ENCODE measurements at regions not wholly inside any gene's neighbourhood (a gene's known extent, or its start where the extent isn't known, plus 50 kb on each side); places are given as distances from the start of the nearest gene placed in this dataset.

DNA sequence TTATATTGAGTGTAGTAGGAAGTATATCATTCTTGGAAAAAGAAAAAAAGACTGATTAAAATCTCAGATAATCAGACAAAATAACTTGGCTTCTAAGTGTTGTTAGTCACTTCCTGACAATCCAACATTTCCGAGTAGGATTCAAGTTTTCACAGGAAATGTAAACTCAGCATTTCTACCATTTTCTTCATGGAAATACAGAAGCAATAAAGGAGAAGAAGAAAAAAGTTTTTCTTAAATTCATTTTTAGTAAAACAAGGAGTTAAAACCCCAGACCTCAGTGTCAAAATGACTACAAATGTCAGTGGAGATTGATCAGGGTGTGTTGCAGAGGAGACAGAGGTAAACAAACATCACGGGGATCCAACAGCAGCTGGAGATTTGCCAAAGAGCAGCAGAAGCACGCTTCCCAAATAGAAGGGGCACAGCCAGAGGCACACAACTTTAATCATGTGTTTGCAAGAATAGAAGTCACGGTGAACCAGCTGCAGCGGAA is 129.3 kb upstream of the FAM9B start:
- Histone ChIP-seq H4K20me1 (replicated peaks; ENCODE audit: insufficient read depth) (no peaks in the 10 kb centered on the region), H3K9me2 (ENCODE audit: insufficient read depth) (no peaks in the 10 kb centered on the region), H2AFZ (no peak overlapping the region), H3K79me2 (replicated peaks; ENCODE audit: insufficient read depth) (no peaks in the 10 kb centered on the region), H3K4me2 (no peak overlapping the region), H3K4me1 (ENCODE audit: insufficient read depth) (0 out of 2 replicates have a peak, but pooled peaks cover 3% of the 10 kb centered on the region), H3F3A (replicated peaks; ENCODE audit: low read depth) (no peaks in the 10 kb centered on the region), H3K27ac (ENCODE audit: low read depth) (no peak overlapping the region), H3K27me3 (ENCODE audit: insufficient read depth) (no peaks in the 10 kb centered on the region), H3K4me3 (no peak overlapping the region), H3K36me3 (ENCODE audit: insufficient read depth) (no peaks in the 10 kb centered on the region)
- no peak for DNase-seq (ENCODE audit: low spot score)
- peaks cover 4% of the 10 kb centered on the region; the same call in 2 of the 3 replicates for H3K36me3 Mint-ChIP-seq (ENCODE audit: low read depth)
- H3K27ac Mint-ChIP-seq = no peak overlapping the region
- H3K4me3 Mint-ChIP-seq = no peak overlapping the region
- no peak for ATAC-seq
- H3K9me3 Mint-ChIP-seq = peaks cover 14% of the 10 kb centered on the region; the same call in 2 of the 3 replicates
- H3K4me1 Mint-ChIP-seq = peaks cover 9% of the 10 kb centered on the region; the same call in 2 of the 3 replicates
- TF ChIP-seq NANOG (IDR thresholded peaks at IDR 0.05; ENCODE audit: borderline replicate concordance) (no peak), ZNF114 (CRISPR knock-in tag; IDR thresholded peaks at IDR 0.05) (no peak), CREB1 (CRISPR knock-in tag; IDR thresholded peaks at IDR 0.05; ENCODE audit: low read depth) (no peak), STAT1 (IDR thresholded peaks at IDR 0.05; ENCODE audit: unreplicated experiment) (no peak), EZH2 (IDR thresholded peaks at IDR 0.05; ENCODE audit: low read depth, unreplicated experiment) (no peak), EZH2phosphoT487 (IDR thresholded peaks at IDR 0.05; ENCODE audit: unreplicated experiment) (no peak), POLR2AphosphoS5 (IDR thresholded peaks at IDR 0.05; ENCODE audit: low read depth) (no peak)
- TF ChIP-seq, protein P1, sequence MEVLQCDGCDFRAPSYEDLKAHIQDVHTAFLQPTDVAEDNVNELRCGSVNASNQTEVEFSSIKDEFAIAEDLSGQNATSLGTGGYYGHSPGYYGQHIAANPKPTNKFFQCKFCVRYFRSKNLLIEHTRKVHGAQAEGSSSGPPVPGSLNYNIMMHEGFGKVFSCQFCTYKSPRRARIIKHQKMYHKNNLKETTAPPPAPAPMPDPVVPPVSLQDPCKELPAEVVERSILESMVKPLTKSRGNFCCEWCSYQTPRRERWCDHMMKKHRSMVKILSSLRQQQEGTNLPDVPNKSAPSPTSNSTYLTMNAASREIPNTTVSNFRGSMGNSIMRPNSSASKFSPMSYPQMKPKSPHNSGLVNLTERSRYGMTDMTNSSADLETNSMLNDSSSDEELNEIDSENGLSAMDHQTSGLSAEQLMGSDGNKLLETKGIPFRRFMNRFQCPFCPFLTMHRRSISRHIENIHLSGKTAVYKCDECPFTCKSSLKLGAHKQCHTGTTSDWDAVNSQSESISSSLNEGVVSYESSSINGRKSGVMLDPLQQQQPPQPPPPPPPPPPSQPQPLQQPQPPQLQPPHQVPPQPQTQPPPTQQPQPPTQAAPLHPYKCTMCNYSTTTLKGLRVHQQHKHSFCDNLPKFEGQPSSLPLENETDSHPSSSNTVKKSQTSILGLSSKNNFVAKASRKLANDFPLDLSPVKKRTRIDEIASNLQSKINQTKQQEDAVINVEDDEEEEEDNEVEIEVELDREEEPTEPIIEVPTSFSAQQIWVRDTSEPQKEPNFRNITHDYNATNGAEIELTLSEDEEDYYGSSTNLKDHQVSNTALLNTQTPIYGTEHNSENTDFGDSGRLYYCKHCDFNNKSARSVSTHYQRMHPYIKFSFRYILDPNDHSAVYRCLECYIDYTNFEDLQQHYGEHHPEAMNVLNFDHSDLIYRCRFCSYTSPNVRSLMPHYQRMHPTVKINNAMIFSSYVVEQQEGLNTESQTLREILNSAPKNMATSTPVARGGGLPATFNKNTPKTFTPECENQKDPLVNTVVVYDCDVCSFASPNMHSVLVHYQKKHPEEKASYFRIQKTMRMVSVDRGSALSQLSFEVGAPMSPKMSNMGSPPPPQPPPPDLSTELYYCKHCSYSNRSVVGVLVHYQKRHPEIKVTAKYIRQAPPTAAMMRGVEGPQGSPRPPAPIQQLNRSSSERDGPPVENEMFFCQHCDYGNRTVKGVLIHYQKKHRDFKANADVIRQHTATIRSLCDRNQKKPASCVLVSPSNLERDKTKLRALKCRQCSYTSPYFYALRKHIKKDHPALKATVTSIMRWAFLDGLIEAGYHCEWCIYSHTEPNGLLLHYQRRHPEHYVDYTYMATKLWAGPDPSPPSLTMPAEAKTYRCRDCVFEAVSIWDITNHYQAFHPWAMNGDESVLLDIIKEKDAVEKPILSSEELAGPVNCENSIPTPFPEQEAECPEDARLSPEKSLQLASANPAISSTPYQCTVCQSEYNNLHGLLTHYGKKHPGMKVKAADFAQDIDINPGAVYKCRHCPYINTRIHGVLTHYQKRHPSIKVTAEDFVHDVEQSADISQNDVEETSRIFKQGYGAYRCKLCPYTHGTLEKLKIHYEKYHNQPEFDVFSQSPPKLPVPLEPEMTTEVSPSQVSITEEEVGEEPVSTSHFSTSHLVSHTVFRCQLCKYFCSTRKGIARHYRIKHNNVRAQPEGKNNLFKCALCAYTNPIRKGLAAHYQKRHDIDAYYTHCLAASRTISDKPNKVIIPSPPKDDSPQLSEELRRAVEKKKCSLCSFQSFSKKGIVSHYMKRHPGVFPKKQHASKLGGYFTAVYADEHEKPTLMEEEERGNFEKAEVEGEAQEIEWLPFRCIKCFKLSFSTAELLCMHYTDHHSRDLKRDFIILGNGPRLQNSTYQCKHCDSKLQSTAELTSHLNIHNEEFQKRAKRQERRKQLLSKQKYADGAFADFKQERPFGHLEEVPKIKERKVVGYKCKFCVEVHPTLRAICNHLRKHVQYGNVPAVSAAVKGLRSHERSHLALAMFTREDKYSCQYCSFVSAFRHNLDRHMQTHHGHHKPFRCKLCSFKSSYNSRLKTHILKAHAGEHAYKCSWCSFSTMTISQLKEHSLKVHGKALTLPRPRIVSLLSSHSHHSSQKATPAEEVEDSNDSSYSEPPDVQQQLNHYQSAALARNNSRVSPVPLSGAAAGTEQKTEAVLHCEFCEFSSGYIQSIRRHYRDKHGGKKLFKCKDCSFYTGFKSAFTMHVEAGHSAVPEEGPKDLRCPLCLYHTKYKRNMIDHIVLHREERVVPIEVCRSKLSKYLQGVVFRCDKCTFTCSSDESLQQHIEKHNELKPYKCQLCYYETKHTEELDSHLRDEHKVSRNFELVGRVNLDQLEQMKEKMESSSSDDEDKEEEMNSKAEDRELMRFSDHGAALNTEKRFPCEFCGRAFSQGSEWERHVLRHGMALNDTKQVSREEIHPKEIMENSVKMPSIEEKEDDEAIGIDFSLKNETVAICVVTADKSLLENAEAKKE (CRISPR knock-in tag; IDR thresholded peaks at IDR 0.05) = no peak
- TF ChIP-seq, protein P2, sequence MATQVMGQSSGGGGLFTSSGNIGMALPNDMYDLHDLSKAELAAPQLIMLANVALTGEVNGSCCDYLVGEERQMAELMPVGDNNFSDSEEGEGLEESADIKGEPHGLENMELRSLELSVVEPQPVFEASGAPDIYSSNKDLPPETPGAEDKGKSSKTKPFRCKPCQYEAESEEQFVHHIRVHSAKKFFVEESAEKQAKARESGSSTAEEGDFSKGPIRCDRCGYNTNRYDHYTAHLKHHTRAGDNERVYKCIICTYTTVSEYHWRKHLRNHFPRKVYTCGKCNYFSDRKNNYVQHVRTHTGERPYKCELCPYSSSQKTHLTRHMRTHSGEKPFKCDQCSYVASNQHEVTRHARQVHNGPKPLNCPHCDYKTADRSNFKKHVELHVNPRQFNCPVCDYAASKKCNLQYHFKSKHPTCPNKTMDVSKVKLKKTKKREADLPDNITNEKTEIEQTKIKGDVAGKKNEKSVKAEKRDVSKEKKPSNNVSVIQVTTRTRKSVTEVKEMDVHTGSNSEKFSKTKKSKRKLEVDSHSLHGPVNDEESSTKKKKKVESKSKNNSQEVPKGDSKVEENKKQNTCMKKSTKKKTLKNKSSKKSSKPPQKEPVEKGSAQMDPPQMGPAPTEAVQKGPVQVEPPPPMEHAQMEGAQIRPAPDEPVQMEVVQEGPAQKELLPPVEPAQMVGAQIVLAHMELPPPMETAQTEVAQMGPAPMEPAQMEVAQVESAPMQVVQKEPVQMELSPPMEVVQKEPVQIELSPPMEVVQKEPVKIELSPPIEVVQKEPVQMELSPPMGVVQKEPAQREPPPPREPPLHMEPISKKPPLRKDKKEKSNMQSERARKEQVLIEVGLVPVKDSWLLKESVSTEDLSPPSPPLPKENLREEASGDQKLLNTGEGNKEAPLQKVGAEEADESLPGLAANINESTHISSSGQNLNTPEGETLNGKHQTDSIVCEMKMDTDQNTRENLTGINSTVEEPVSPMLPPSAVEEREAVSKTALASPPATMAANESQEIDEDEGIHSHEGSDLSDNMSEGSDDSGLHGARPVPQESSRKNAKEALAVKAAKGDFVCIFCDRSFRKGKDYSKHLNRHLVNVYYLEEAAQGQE (IDR thresholded peaks at IDR 0.05; ENCODE audit: unreplicated experiment) = no peak
- TF ChIP-seq, protein P3, sequence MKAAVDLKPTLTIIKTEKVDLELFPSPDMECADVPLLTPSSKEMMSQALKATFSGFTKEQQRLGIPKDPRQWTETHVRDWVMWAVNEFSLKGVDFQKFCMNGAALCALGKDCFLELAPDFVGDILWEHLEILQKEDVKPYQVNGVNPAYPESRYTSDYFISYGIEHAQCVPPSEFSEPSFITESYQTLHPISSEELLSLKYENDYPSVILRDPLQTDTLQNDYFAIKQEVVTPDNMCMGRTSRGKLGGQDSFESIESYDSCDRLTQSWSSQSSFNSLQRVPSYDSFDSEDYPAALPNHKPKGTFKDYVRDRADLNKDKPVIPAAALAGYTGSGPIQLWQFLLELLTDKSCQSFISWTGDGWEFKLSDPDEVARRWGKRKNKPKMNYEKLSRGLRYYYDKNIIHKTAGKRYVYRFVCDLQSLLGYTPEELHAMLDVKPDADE (IDR thresholded peaks at IDR 0.05) = no peak
- H3K27me3 Mint-ChIP-seq (ENCODE audit: insufficient read depth, low read depth, poor library complexity) = no peaks in the 10 kb centered on the region

All from GM23338 (cell line).